Mesenchymal stem cell (in vitro differentiated cells and primary cell): ENCODE measurements at regions not wholly inside any gene's neighbourhood (a gene's known extent, or its start where the extent isn't known, plus 50 kb on each side); places are given as distances from the start of the nearest gene placed in this dataset.

ENCODE experiments used
- DNase-seq: peaks from one replicate; pipeline ENCODE4 v3.0.0-alpha.2; 2013
- H2AFZ ChIP-seq: one replicate; pipeline ENCODE4 v1.6.1; 2013; ENCODE audit warnings: low read depth, mild to moderate bottlenecking, control low read depth, inconsistent platforms, low read length, moderate library complexity
- H2AK5ac ChIP-seq: 2 replicates; pipeline ENCODE4 v1.6.1; 2013; ENCODE audit warnings: low read length, moderate library complexity, mild to moderate bottlenecking, inconsistent platforms; ENCODE audit not compliant: severe bottlenecking
- H2BK120ac ChIP-seq: one replicate; pipeline ENCODE4 v1.6.1; 2013; ENCODE audit warnings: low read depth, mild to moderate bottlenecking, inconsistent platforms, low read length, moderate library complexity
- H2BK12ac ChIP-seq, 2 experiments: one replicate each; pipeline ENCODE4 v1.6.1; 2013; ENCODE audit warnings: inconsistent platforms in 2 of 2, low read length in 2 of 2, mild to moderate bottlenecking in 2 of 2, moderate library complexity in 2 of 2, control low read depth in 1 of 2
- H2BK15ac ChIP-seq: one replicate; pipeline ENCODE4 v1.6.1; 2013; ENCODE audit warnings: mild to moderate bottlenecking, low read depth, inconsistent platforms; ENCODE audit not compliant: poor library complexity, severe bottlenecking
- H2BK5ac ChIP-seq: 2 replicates; pipeline ENCODE4 v1.6.1; 2013; ENCODE audit warnings: low read depth, mild to moderate bottlenecking, low read length, control low read depth, inconsistent platforms; ENCODE audit not compliant: poor library complexity, severe bottlenecking
- H3K14ac ChIP-seq, 2 experiments: one replicate each; pipeline ENCODE4 v1.6.1; 2013; ENCODE audit warnings: inconsistent platforms in 2 of 2, low read length in 2 of 2, control low read depth in 1 of 2, mild to moderate bottlenecking in 1 of 2, moderate library complexity in 1 of 2
- H3K18ac ChIP-seq, 2 experiments: one replicate each; pipeline ENCODE4 v1.6.1; 2013; ENCODE audit warnings: inconsistent platforms in 2 of 2, low read length in 2 of 2, control low read depth in 1 of 2, low read depth in 1 of 2, mild to moderate bottlenecking in 1 of 2
- H3K23ac ChIP-seq, 2 experiments: one replicate each; pipeline ENCODE4 v1.6.1; 2013; ENCODE audit warnings: inconsistent platforms in 2 of 2, low read length in 2 of 2, mild to moderate bottlenecking in 2 of 2, moderate library complexity in 2 of 2, control low read depth in 1 of 2
- H3K27ac ChIP-seq: 2 replicates; pipeline ENCODE4 v1.5.1; 2013; ENCODE audit warnings: mild to moderate bottlenecking, moderate library complexity, low read length, control low read depth, inconsistent platforms; ENCODE audit not compliant: poor library complexity, severe bottlenecking
- H3K27me3 ChIP-seq, 2 experiments: 2 replicates each; pipeline versions ENCODE4 v1.6.1 to v1.7.0; 2013; ENCODE audit warnings: low read length in 2 of 2, mild to moderate bottlenecking in 2 of 2, moderate library complexity in 2 of 2, control low read depth in 1 of 2, inconsistent platforms in 1 of 2; ENCODE audit not compliant: control insufficient read depth in 1 of 2, insufficient read depth in 1 of 2
- H3K36me3 ChIP-seq, 2 experiments: 2 replicates each; pipeline versions ENCODE4 v1.6.1 to v1.7.0; 2013; ENCODE audit warnings: low read length in 2 of 2, control low read depth in 1 of 2, inconsistent platforms in 1 of 2, low read depth in 1 of 2, mild to moderate bottlenecking in 1 of 2; ENCODE audit not compliant: insufficient read depth in 2 of 2, control insufficient read depth in 1 of 2
- H3K4ac ChIP-seq, 2 experiments: one replicate each; pipeline ENCODE4 v1.6.1; 2013; ENCODE audit warnings: inconsistent platforms in 2 of 2, low read length in 2 of 2, mild to moderate bottlenecking in 2 of 2, moderate library complexity in 2 of 2, control low read depth in 1 of 2, low read depth in 1 of 2
- H3K4me1 ChIP-seq: 2 replicates; pipeline ENCODE4 v1.6.1; 2013; ENCODE audit warnings: low read depth, low read length, control low read depth; ENCODE audit not compliant: control insufficient read depth, insufficient read depth
- H3K4me2 ChIP-seq: 2 replicates; pipeline ENCODE4 v1.6.1; 2013; ENCODE audit warnings: low read length, mild to moderate bottlenecking, inconsistent platforms; ENCODE audit not compliant: poor library complexity, severe bottlenecking
- H3K4me3 ChIP-seq, 2 experiments: 2 replicates each; pipeline versions ENCODE4 v1.5.1 to v1.7.0; 2013; ENCODE audit warnings: low read length in 2 of 2, mild to moderate bottlenecking in 2 of 2, control low read depth in 1 of 2, low read depth in 1 of 2; ENCODE audit not compliant: insufficient read depth in 1 of 2
- H3K79me1 ChIP-seq: replicated peaks from 2 replicates; pipeline ENCODE4 v1.6.1; 2013; ENCODE audit warnings: mild to moderate bottlenecking, control low read depth, low read length, inconsistent platforms; ENCODE audit not compliant: poor library complexity, severe bottlenecking
- H3K9ac ChIP-seq: 2 replicates; pipeline ENCODE4 v1.7.0; 2013; ENCODE audit warnings: mild to moderate bottlenecking, low read length, moderate library complexity
- H3K9me3 ChIP-seq: 2 replicates; pipeline ENCODE4 v1.7.0; 2013; ENCODE audit warnings: mild to moderate bottlenecking, low read length; ENCODE audit not compliant: control insufficient read depth
- H4K8ac ChIP-seq: one replicate; pipeline ENCODE4 v1.6.1; 2013; ENCODE audit warnings: inconsistent platforms, mild to moderate bottlenecking, low read length, moderate library complexity
- H4K91ac ChIP-seq: one replicate; pipeline ENCODE4 v1.6.1; 2013; ENCODE audit warnings: mild to moderate bottlenecking, low read length, inconsistent platforms
- WGBS: methylation state at CpG from one replicate; pipeline ENCODE4 v1.1.7; 2013; ENCODE audit warnings: mixed read lengths; 5-methylcytosine and 5-hydroxymethylcytosine counted together

DNA sequence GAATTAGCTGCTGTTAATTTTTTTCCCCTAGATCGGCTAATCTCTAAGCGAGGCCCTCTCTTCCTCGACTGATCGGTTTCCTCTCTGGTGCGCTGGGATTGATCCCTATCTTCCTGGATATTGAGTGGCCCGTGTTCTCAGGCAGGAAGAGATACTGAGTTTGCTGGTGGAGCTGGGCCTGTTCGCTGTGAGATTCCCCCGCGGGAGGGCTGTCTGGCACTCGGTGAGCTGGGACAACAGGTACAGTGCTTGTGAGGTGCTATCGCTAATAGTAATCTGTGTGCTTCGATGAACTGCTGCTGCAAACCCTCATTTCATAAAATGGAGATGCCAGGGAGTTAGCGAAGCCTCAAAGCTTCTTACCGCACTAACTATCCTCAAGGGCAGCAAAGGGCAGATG lies 310.3 kb downstream of the NXPE2 start:
- H2AK5ac ChIP-seq: no peak overlapping the region
- no peak overlapping the region for H3K23ac ChIP-seq
- no peak for DNase-seq
- H4K8ac ChIP-seq: no peak overlapping the region
- H2AFZ ChIP-seq: no peak overlapping the region
- no peak overlapping the region for H3K27ac ChIP-seq
- H2BK15ac ChIP-seq: no peak overlapping the region
- H3K36me3 ChIP-seq: no peaks in the 10 kb centered on the region
- no peak overlapping the region for H3K4ac ChIP-seq
- no peak overlapping the region for H3K4me2 ChIP-seq
- peaks cover 3% of the 10 kb centered on the region for H3K9me3 ChIP-seq
- H2BK5ac ChIP-seq: no peak overlapping the region
- H4K91ac ChIP-seq: no peak overlapping the region
- WGBS: 83% methylated on average over 14 of the region's 14 CpGs
- H3K14ac ChIP-seq: no peak overlapping the region
- no peak overlapping the region for H2BK12ac ChIP-seq
- H3K4me3 ChIP-seq: no peak overlapping the region
- no peak overlapping the region for H3K18ac ChIP-seq
- no peaks in the 10 kb centered on the region for H3K4me1 ChIP-seq
- no peaks in the 10 kb centered on the region for H3K79me1 ChIP-seq
- no peak overlapping the region for H2BK120ac ChIP-seq
- no peak overlapping the region for H3K9ac ChIP-seq
- peaks cover 0 to 7% of the 10 kb centered on the region in 2 experiments for H3K27me3 ChIP-seq

DNA sequence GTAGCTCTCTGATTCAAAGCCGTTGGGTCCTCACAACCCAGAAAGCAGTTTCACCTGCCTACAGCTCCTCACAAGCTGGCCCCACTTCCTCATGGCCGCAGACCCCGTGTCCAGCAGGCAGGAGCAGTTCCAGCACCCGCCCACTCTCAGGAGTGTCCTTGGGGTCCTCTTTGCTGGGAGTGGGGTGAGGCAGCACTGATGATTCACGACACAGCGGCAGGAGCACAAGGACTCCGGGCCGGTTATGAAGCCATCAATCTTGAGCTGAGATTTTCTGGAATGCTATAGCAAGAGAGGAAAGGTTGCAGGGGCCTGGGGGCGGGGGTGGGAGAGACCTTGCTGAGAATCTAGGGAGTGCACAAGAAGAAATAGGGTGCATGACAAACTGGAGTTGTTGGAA lies 311.2 kb downstream of the NXPE2 start:
- Histone ChIP-seq H3K36me3 (no peaks in the 10 kb centered on the region), H2AFZ (no peak overlapping the region), H3K27me3 (peaks cover 0 to 8% of the 10 kb centered on the region in 2 experiments), H3K9me3 (peaks cover 3% of the 10 kb centered on the region), H3K4ac (no peak overlapping the region), H2BK120ac (no peak overlapping the region), H2BK5ac (no peak overlapping the region), H2AK5ac (no peak overlapping the region), H3K27ac (no peak overlapping the region), H3K4me2 (no peak overlapping the region), H3K23ac (no peak overlapping the region), H4K91ac (no peak overlapping the region), H2BK12ac (no peak overlapping the region), H3K18ac (no peak overlapping the region), H2BK15ac (no peak overlapping the region), H3K4me1 (no peaks in the 10 kb centered on the region), H3K4me3 (no peak overlapping the region), H3K79me1 (no peaks in the 10 kb centered on the region), H3K14ac (no peak overlapping the region), H4K8ac (no peak overlapping the region), H3K9ac (no peak overlapping the region)
- DNase-seq: no peak
- 71% methylated on average over 8 of the region's 9 CpGs for WGBS

DNA sequence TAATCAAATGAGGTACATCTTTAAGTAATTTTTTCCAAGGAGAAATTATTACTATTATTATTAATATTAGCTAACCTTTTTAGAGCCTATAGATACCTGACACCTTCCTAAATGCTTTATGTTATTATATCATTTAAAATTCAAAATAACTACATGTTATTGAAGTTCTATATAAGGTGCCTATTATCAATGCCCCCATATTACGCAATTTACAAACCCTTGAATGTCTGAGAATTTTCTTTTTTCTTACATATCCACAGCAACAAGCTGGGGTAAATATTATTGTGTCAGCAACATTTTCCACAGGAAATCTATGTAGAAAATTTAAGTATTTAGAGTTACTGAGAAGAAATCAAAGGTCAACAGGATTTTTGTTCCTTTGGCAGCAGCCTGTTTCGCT lies 327.3 kb downstream of the NXPE2 start:
- Histone ChIP-seq H3K4ac (no peak overlapping the region), H2AFZ (no peak overlapping the region), H3K9ac (no peak overlapping the region), H3K4me3 (no peak overlapping the region), H2BK15ac (no peak overlapping the region), H3K79me1 (no peaks in the 10 kb centered on the region), H3K27ac (no peak overlapping the region), H3K9me3 (peaks cover 5% of the 10 kb centered on the region), H4K8ac (no peak overlapping the region), H2AK5ac (no peak overlapping the region), H3K23ac (no peak overlapping the region), H2BK5ac (no peak overlapping the region), H3K36me3 (no peaks in the 10 kb centered on the region), H3K4me2 (no peak overlapping the region), H2BK12ac (no peak overlapping the region), H3K4me1 (no peaks in the 10 kb centered on the region), H3K27me3 (no peaks in the 10 kb centered on the region), H4K91ac (no peak overlapping the region), H3K18ac (no peak overlapping the region), H2BK120ac (no peak overlapping the region), H3K14ac (no peak overlapping the region)
- DNase-seq: no peak
- 86% methylated on average over 1 of the region's 2 CpGs for WGBS

- no peak overlapping the region for H2AFZ ChIP-seq
- H3K79me1 ChIP-seq: no peaks in the 10 kb centered on the region
- no peak overlapping the region for H3K27ac ChIP-seq
- no peak overlapping the region for H2BK120ac ChIP-seq
- no peaks in the 10 kb centered on the region for H3K27me3 ChIP-seq
- no peak overlapping the region for H2BK15ac ChIP-seq
- 73% methylated on average over 2 of the region's 2 CpGs for WGBS
- H3K4me3 ChIP-seq: no peak overlapping the region
- H3K9me3 ChIP-seq: peaks cover 6% of the 10 kb centered on the region
- no peak overlapping the region for H4K8ac ChIP-seq
- H2AK5ac ChIP-seq: no peak overlapping the region
- DNase-seq: no peak
- H3K36me3 ChIP-seq: no peaks in the 10 kb centered on the region
- H2BK12ac ChIP-seq: no peak overlapping the region
- H3K4ac ChIP-seq: no peak overlapping the region
- no peaks in the 10 kb centered on the region for H3K4me1 ChIP-seq
- no peak overlapping the region for H3K4me2 ChIP-seq
- H2BK5ac ChIP-seq: no peak overlapping the region
- H3K18ac ChIP-seq: no peak overlapping the region
- H3K14ac ChIP-seq: no peak overlapping the region
- no peak overlapping the region for H3K9ac ChIP-seq
- H4K91ac ChIP-seq: no peak overlapping the region
- H3K23ac ChIP-seq: no peak overlapping the region
These were observed 329.5 kb downstream of the NXPE2 start for GRCh38 chr11:115007851-115008250.
